HepG2 (cell line): ENCODE measurements at regions not wholly inside any gene's neighbourhood (a gene's known extent, or its start where the extent isn't known, plus 50 kb on each side); places are given as distances from the start of the nearest gene placed in this dataset.
A peak's percentile ranks its signal among the peaks of the same experiment; 100 is the strongest.

ENCODE experiments used
- ATRX ChIP-seq: sonication (generic); formaldehyde crosslinking; IDR thresholded peaks from 2 replicates; pipeline ENCODE4 v1.4.0; 2020; ENCODE audit warnings: missing genetic modification reagents, borderline replicate concordance
- CREB1 ChIP-seq, 2 experiments: fragments of 450-650 bp in 1 of 2; IDR thresholded peaks; 2 replicates each; pipeline ENCODE4 v1.6.1; 2016 to 2017; ENCODE audit warnings: control low read depth in 1 of 2, mild to moderate bottlenecking in 1 of 2, missing compliant biosample characterization in 1 of 2, missing genetic modification characterization in 1 of 2
- HOXD1 ChIP-seq: sonication (generic); formaldehyde crosslinking; IDR thresholded peaks from 2 replicates; pipeline ENCODE4 v1.5.0; 2020; ENCODE audit warnings: missing genetic modification reagents
- KAT8 ChIP-seq: IDR thresholded peaks from 2 replicates; pipeline ENCODE4 v1.6.1; 2016; ENCODE audit warnings: missing genetic modification reagents, missing compliant biosample characterization
- MIXL1 ChIP-seq: IDR thresholded peaks from 2 replicates; pipeline ENCODE4 v1.6.1; 2016
- MXD4 ChIP-seq: IDR thresholded peaks from 2 replicates; pipeline ENCODE4 v1.6.1; 2016; ENCODE audit warnings: mild to moderate bottlenecking, missing biosample characterization, missing genetic modification reagents
- NCOR1 ChIP-seq: fragments of 200-600 bp; sonication (generic); IDR thresholded peaks from 2 replicates; pipeline ENCODE4 v1.7.0; 2017; ENCODE audit warnings: antibody characterized with exemption, low read length, borderline replicate concordance
- NR2F2 ChIP-seq: IDR thresholded peaks from 2 replicates; pipeline ENCODE4 v1.6.1; 2012; ENCODE audit warnings: low read depth, inconsistent platforms, borderline replicate concordance
- PHF5A ChIP-seq: IDR thresholded peaks from one replicate; pipeline ENCODE4 v1.6.1; 2018; ENCODE audit warnings: low read depth, missing genetic modification reagents; ENCODE audit not compliant: unreplicated experiment
- POLR2G ChIP-seq: fragments of 200-400 bp; formaldehyde crosslinking; IDR thresholded peaks from 2 replicates; pipeline ENCODE4 v1.6.1; 2018; ENCODE audit warnings: mild to moderate bottlenecking, low read depth, low read length, moderate library complexity
- PRMT3 ChIP-seq: sonication (generic); formaldehyde crosslinking; IDR thresholded peaks from 2 replicates; pipeline ENCODE4 v1.8.1; 2022; ENCODE audit warnings: low read depth, mild to moderate bottlenecking, moderate library complexity, missing genetic modification reagents, borderline replicate concordance
- RAD21 ChIP-seq: fragments of 450-650 bp; formaldehyde crosslinking; IDR thresholded peaks from 2 replicates; pipeline ENCODE4 v1.5.0; 2020; ENCODE audit warnings: mild to moderate bottlenecking
- STAT5B ChIP-seq: sonication (generic); formaldehyde crosslinking; IDR thresholded peaks from 2 replicates; pipeline ENCODE4 v1.4.0; 2020; ENCODE audit warnings: missing genetic modification reagents
- SUZ12 ChIP-seq: fragments of 150-350 bp; IDR thresholded peaks from 2 replicates; pipeline ENCODE4 v1.6.1; 2014; ENCODE audit warnings: low read depth, low read length
- TBX3 ChIP-seq: fragments of 450-650 bp; IDR thresholded peaks from 2 replicates; pipeline ENCODE4 v1.6.1; 2017; ENCODE audit warnings: antibody characterized with exemption, mild to moderate bottlenecking, inconsistent platforms, borderline replicate concordance
- TERF1 ChIP-seq: sonication (generic); formaldehyde crosslinking; IDR thresholded peaks from 2 replicates; pipeline ENCODE4 v1.8.0; 2022; ENCODE audit warnings: mild to moderate bottlenecking, missing genetic modification reagents, moderate library complexity
- ZNF629 ChIP-seq: sonication (generic); formaldehyde crosslinking; conservative IDR thresholded peaks from 2 replicates; pipeline ENCODE4 v1.5.0; 2020; ENCODE audit warnings: missing genetic modification reagents
- TF ChIP-seq, protein P1 (sequence below): sonication (generic); formaldehyde crosslinking; IDR thresholded peaks from 2 replicates; pipeline ENCODE4 v1.4.0; 2020; ENCODE audit warnings: low read depth, mild to moderate bottlenecking, missing genetic modification reagents
- TF ChIP-seq, protein P2 (sequence below): sonication (generic); formaldehyde crosslinking; IDR thresholded peaks from 2 replicates; pipeline ENCODE4 v1.9.0; 2022; ENCODE audit warnings: missing genetic modification reagents, mild to moderate bottlenecking, borderline replicate concordance
- TF ChIP-seq, protein P3 (sequence below): sonication (generic); formaldehyde crosslinking; IDR thresholded peaks from 2 replicates; pipeline ENCODE4 v1.8.0; 2022; ENCODE audit warnings: missing genetic modification reagents, mild to moderate bottlenecking, borderline replicate concordance
- TF ChIP-seq, protein P4 (sequence below): sonication (generic); formaldehyde crosslinking; IDR thresholded peaks from 2 replicates; pipeline ENCODE4 v1.9.0; 2021; ENCODE audit warnings: missing genetic modification reagents, mild to moderate bottlenecking, borderline replicate concordance
- TF ChIP-seq, protein P5 (sequence below): sonication (generic); formaldehyde crosslinking; IDR thresholded peaks from 2 replicates; pipeline ENCODE4 v1.5.0; 2020; ENCODE audit warnings: mild to moderate bottlenecking, missing genetic modification reagents

DNA sequence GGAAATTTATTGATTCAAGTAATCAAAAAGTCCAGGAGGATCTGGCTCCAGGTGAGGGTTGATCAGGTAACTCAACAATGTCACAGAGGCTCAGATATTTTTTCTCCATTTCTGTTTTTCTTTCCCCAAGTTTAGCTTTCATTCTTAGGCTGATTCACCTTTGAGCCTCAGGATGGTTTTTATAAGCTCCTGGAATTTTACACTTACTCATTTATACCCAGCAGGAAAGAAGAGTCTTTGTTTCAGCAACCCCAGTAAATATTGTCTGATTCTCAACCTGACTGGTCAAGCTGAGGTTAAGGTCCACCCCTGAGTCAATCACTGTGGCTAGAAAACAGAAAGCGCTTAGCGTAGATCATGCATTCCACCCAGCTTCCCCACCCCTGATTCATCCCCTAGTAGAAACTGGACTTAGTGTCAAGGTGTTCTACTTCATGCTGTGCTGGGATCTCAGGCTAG, 500.6 kb downstream of the KIF4B start (continued):
- TF ChIP-seq STAT5B, result no peak
- TF ChIP-seq, protein P1, sequence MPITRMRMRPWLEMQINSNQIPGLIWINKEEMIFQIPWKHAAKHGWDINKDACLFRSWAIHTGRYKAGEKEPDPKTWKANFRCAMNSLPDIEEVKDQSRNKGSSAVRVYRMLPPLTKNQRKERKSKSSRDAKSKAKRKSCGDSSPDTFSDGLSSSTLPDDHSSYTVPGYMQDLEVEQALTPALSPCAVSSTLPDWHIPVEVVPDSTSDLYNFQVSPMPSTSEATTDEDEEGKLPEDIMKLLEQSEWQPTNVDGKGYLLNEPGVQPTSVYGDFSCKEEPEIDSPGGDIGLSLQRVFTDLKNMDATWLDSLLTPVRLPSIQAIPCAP (CRISPR knock-in tag), result no peak
- no peak for TF ChIP-seq MXD4 (CRISPR knock-in tag)
- TF ChIP-seq TERF1, result no peak
- TF ChIP-seq, protein P2, sequence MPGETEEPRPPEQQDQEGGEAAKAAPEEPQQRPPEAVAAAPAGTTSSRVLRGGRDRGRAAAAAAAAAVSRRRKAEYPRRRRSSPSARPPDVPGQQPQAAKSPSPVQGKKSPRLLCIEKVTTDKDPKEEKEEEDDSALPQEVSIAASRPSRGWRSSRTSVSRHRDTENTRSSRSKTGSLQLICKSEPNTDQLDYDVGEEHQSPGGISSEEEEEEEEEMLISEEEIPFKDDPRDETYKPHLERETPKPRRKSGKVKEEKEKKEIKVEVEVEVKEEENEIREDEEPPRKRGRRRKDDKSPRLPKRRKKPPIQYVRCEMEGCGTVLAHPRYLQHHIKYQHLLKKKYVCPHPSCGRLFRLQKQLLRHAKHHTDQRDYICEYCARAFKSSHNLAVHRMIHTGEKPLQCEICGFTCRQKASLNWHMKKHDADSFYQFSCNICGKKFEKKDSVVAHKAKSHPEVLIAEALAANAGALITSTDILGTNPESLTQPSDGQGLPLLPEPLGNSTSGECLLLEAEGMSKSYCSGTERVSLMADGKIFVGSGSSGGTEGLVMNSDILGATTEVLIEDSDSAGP (CRISPR knock-in tag), result no peak
- TF ChIP-seq RAD21, result no peak
- TF ChIP-seq, protein P3, sequence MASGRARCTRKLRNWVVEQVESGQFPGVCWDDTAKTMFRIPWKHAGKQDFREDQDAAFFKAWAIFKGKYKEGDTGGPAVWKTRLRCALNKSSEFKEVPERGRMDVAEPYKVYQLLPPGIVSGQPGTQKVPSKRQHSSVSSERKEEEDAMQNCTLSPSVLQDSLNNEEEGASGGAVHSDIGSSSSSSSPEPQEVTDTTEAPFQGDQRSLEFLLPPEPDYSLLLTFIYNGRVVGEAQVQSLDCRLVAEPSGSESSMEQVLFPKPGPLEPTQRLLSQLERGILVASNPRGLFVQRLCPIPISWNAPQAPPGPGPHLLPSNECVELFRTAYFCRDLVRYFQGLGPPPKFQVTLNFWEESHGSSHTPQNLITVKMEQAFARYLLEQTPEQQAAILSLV (CRISPR knock-in tag), result no peak
- TF ChIP-seq KAT8 (CRISPR knock-in tag), result 0 out of 2 replicates have a peak, but pooled peaks have one; percentile 26
- no peak for TF ChIP-seq HOXD1 (CRISPR knock-in tag)
- no peak for TF ChIP-seq TBX3
- TF ChIP-seq SUZ12, result no peak
- TF ChIP-seq, protein P4, sequence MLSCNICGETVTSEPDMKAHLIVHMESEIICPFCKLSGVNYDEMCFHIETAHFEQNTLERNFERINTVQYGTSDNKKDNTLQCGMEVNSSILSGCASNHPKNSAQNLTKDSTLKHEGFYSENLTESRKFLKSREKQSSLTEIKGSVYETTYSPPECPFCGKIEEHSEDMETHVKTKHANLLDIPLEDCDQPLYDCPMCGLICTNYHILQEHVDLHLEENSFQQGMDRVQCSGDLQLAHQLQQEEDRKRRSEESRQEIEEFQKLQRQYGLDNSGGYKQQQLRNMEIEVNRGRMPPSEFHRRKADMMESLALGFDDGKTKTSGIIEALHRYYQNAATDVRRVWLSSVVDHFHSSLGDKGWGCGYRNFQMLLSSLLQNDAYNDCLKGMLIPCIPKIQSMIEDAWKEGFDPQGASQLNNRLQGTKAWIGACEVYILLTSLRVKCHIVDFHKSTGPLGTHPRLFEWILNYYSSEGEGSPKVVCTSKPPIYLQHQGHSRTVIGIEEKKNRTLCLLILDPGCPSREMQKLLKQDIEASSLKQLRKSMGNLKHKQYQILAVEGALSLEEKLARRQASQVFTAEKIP, result no peak
- TF ChIP-seq NR2F2, result no peak
- peak; percentile 74; the same call in 1 of the 2 replicates for TF ChIP-seq NCOR1
- no peak for TF ChIP-seq PRMT3 (CRISPR knock-in tag)
- TF ChIP-seq ATRX (CRISPR knock-in tag), result no peak
- no peak for TF ChIP-seq PHF5A (CRISPR knock-in tag)
- TF ChIP-seq, protein P5, sequence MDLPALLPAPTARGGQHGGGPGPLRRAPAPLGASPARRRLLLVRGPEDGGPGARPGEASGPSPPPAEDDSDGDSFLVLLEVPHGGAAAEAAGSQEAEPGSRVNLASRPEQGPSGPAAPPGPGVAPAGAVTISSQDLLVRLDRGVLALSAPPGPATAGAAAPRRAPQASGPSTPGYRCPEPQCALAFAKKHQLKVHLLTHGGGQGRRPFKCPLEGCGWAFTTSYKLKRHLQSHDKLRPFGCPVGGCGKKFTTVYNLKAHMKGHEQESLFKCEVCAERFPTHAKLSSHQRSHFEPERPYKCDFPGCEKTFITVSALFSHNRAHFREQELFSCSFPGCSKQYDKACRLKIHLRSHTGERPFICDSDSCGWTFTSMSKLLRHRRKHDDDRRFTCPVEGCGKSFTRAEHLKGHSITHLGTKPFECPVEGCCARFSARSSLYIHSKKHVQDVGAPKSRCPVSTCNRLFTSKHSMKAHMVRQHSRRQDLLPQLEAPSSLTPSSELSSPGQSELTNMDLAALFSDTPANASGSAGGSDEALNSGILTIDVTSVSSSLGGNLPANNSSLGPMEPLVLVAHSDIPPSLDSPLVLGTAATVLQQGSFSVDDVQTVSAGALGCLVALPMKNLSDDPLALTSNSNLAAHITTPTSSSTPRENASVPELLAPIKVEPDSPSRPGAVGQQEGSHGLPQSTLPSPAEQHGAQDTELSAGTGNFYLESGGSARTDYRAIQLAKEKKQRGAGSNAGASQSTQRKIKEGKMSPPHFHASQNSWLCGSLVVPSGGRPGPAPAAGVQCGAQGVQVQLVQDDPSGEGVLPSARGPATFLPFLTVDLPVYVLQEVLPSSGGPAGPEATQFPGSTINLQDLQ (CRISPR knock-in tag), result no peak
- peak; percentile 73; the same call in 1 of the 2 replicates for TF ChIP-seq MIXL1 (CRISPR knock-in tag)
- no peak for TF ChIP-seq CREB1 (IDR thresholded peaks at IDR 0.05)
- peak; percentile 15; the same call in 1 of the 2 replicates for TF ChIP-seq CREB1 (CRISPR knock-in tag; IDR thresholded peaks at IDR 0.05)
- no peak; the same call in 1 of the 2 replicates for TF ChIP-seq ZNF629 (CRISPR knock-in tag)
- TF ChIP-seq POLR2G, result peak; percentile 64
